Panc1 (cell line): ENCODE measurements at regions not wholly inside any gene's neighbourhood (a gene's known extent, or its start where the extent isn't known, plus 50 kb on each side); places are given as distances from the start of the nearest gene placed in this dataset.
A peak's percentile ranks its signal among the peaks of the same experiment; 100 is the strongest.

Source experiments
- ATAC-seq: fragments of 200-7000 bp; cut with Tn5 transposase; 2 replicates; pipeline ENCODE4 v1.9.1; 2020; ENCODE audit warnings: mild to moderate bottlenecking, moderate library complexity
- BruUV-seq: library from RNA; stranded (reverse); fragments of 400-500 nt; replicated peaks from 2 replicates; lab custom pipeline; 2021; lab: Mats Ljungman, UMichigan
- CTCF ChIA-PET: fragments of 300-600 bp; sonication (Branson Sonifier 250); formaldehyde crosslinking; loops from one replicate; lab custom pipeline; 2022; ENCODE audit warnings: antibody characterized with exemption; lab: Charles Lee
- POLR2A ChIA-PET: fragments of 300-600 bp; sonication (Branson Sonifier 250); formaldehyde crosslinking; loops from one replicate; lab custom pipeline; 2022; ENCODE audit warnings: antibody characterized with exemption; lab: Charles Lee
- DNase-seq: peaks from one replicate; pipeline ENCODE4 v3.0.0-alpha.2; 2010; ENCODE audit warnings: low read depth, low spot score
- H3K27ac ChIP-seq: 2 replicates; pipeline ENCODE4 v1.5.1; 2011; ENCODE audit warnings: mild to moderate bottlenecking, low read length, inconsistent platforms
- H3K27me3 ChIP-seq: fragments of 200-500 bp; sonication (Bioruptor generic); 2 replicates; pipeline ENCODE4 v1.6.0; 2014; ENCODE audit warnings: low read length, inconsistent platforms; ENCODE audit not compliant: control insufficient read depth, insufficient read depth
- H3K36me3 ChIP-seq: fragments of 200-500 bp; sonication (Bioruptor generic); 2 replicates; pipeline ENCODE4 v1.5.1; 2014; ENCODE audit warnings: inconsistent platforms, mild to moderate bottlenecking, low read length, moderate library complexity; ENCODE audit not compliant: control insufficient read depth, insufficient read depth
- H3K4me1 ChIP-seq: 2 replicates; pipeline ENCODE4 v1.5.1; 2011; ENCODE audit warnings: inconsistent platforms, mild to moderate bottlenecking, low read length, moderate library complexity; ENCODE audit not compliant: control insufficient read depth, insufficient read depth
- H3K4me3 ChIP-seq, 2 experiments: 2 replicates each; pipeline ENCODE4 v1.5.1; 2011 to 2012; ENCODE audit warnings: low read depth in 2 of 2, low read length in 2 of 2, mild to moderate bottlenecking in 2 of 2, inconsistent platforms in 1 of 2, moderate library complexity in 1 of 2
- H3K9me3 ChIP-seq: fragments of 200-500 bp; sonication (Bioruptor generic); 2 replicates; pipeline ENCODE4 v1.5.1; 2014; ENCODE audit warnings: low read depth, mild to moderate bottlenecking, inconsistent platforms, low read length, moderate library complexity; ENCODE audit not compliant: control insufficient read depth, insufficient read depth
- CTCF ChIP-seq: fragments of 450-650 bp; IDR thresholded peaks from 2 replicates; pipeline ENCODE4 v1.5.1; 2017; ENCODE audit warnings: mild to moderate bottlenecking
- POLR2AphosphoS5 ChIP-seq: IDR thresholded peaks from 2 replicates; pipeline ENCODE4 v1.6.1; 2012; ENCODE audit warnings: mild to moderate bottlenecking, low read depth, low read length, moderate library complexity
- REST ChIP-seq, 2 experiments: IDR thresholded peaks; 2 replicates each; pipeline ENCODE4 v1.6.1; 2011 to 2012; ENCODE audit warnings: low read depth in 2 of 2, control low read depth in 1 of 2, low read length in 1 of 2, mild to moderate bottlenecking in 1 of 2, moderate library complexity in 1 of 2; ENCODE audit not compliant: insufficient read depth in 1 of 2
- SIN3A ChIP-seq: IDR thresholded peaks from 2 replicates; pipeline ENCODE4 v1.6.1; 2012; ENCODE audit warnings: low read depth, mild to moderate bottlenecking, low read length, moderate library complexity, borderline replicate concordance; ENCODE audit not compliant: insufficient read depth
- TCF7L2 ChIP-seq: IDR thresholded peaks from 2 replicates; pipeline ENCODE4 v1.6.1; 2011; ENCODE audit warnings: mild to moderate bottlenecking, low read depth, low read length, inconsistent platforms
- in situ Hi-C: cut with HindIII; loops from 2 replicates; pipeline ENCODE4 v1.10.0; 2016; ENCODE audit warnings: low sequenced_read_pairs, low pct_unique_long_range_greater_than_20kb
- intact Hi-C: fragments of 100-400 bp; cut with micrococcal nuclease; formaldehyde crosslinking; loops from one replicate; pipeline ENCODE4 v1.10.0; 2022; ENCODE audit not compliant: unreplicated experiment

- no peaks in the 10 kb centered on the region for H3K27me3 ChIP-seq
- ChIA-PET CTCF (no interaction called here), POLR2A (no interaction called here)
- no peak overlapping the region for H3K27ac ChIP-seq
- H3K4me1 ChIP-seq, result no peaks in the 10 kb centered on the region; the same call in 1 of the 2 replicates
- in situ Hi-C loops, result no loop called here
- no peak for ATAC-seq
- H3K9me3 ChIP-seq, result no peaks in the 10 kb centered on the region
- H3K4me3 ChIP-seq, result no peak overlapping the region
- BruUV-seq, result no TSS peak
- intact Hi-C loops, result no loop called here
- no peaks in the 10 kb centered on the region for H3K36me3 ChIP-seq
- no peak for DNase-seq
- TF ChIP-seq TCF7L2, result no peak
These were observed 88.6 kb downstream of the PDGFA start for GRCh38 chr7:431041-431440.

- no peaks in the 10 kb centered on the region; the same call in 1 of the 2 replicates for H3K4me1 ChIP-seq
- no peak overlapping the region for H3K4me3 ChIP-seq
- DNase-seq, result no peak
- in situ Hi-C loops (no loop called here), intact Hi-C loops (no loop called here)
- POLR2A ChIA-PET, result interaction anchor here (0.6 kb wide), 1 partner anchor 53 kb away, joined by 4 read pairs; no protein-coding TSS in a partner anchor
- no peak for TF ChIP-seq REST (IDR thresholded peaks at IDR 0.05; ENCODE audit: insufficient read depth in 1 of 2, low read depth in 2 of 2, low read length in 1 of 2)
- TF ChIP-seq TCF7L2, result no peak
- no peak for TF ChIP-seq SIN3A
- TF ChIP-seq CTCF, result no peak
- TF ChIP-seq POLR2AphosphoS5, result no peak
- CTCF ChIA-PET, result no interaction called here
- no peaks in the 10 kb centered on the region for H3K9me3 ChIP-seq
- no peak overlapping the region for H3K27ac ChIP-seq
- H3K36me3 ChIP-seq, result no peaks in the 10 kb centered on the region
- BruUV-seq, result no TSS peak
- no peaks in the 10 kb centered on the region for H3K27me3 ChIP-seq
- ATAC-seq, result peak; percentile 23; the same call in 1 of the 2 replicates
These were observed 88.0 kb downstream of the PDGFA start for GRCh38 chr7:431658-432111.

- Histone ChIP-seq H3K27ac (no peak overlapping the region), H3K36me3 (no peaks in the 10 kb centered on the region), H3K9me3 (no peaks in the 10 kb centered on the region), H3K27me3 (no peaks in the 10 kb centered on the region), H3K4me3 (no peak overlapping the region), H3K4me1 (no peaks in the 10 kb centered on the region; the same call in 1 of the 2 replicates)
- in situ Hi-C loops, result no loop called here
- ATAC-seq, result 0 out of 2 replicates have a peak, but pooled peaks have one; percentile 23
- DNase-seq, result no peak
- CTCF ChIA-PET, result no interaction called here
- intact Hi-C loops, result no loop called here
- POLR2A ChIA-PET, result interaction anchor here (0.6 kb wide), 1 partner anchor 53 kb away, joined by 4 read pairs; no protein-coding TSS in a partner anchor
- TF ChIP-seq TCF7L2 (no peak), REST (IDR thresholded peaks at IDR 0.05; ENCODE audit: insufficient read depth in 1 of 2, low read depth in 2 of 2, low read length in 1 of 2) (no peak), CTCF (no peak), POLR2AphosphoS5 (no peak), SIN3A (no peak)
- BruUV-seq, result no TSS peak
These were observed 87.4 kb downstream of the PDGFA start for GRCh38 chr7:432256-432655.
